ENCODE measurements at regions not wholly inside any gene's neighbourhood (a gene's known extent, or its start where the extent isn't known, plus 50 kb on each side); places are given as distances from the start of the nearest gene placed in this dataset.

- no peak for DNase-seq
These were observed 104.3 kb upstream of the ARL4C start for GRCh38 chr2:234601213-234601612.

- no peak for DNase-seq
These were observed 100.6 kb upstream of the ARL4C start for GRCh38 chr2:234597576-234597861.

- no peak for DNase-seq
These were observed 100.1 kb upstream of the ARL4C start for GRCh38 chr2:234596696-234597575.

GRCh38 chr2:234595829-234596228 lies 98.9 kb upstream of the ARL4C start:
- DNase-seq = no peak

GRCh38 chr2:234594715-234595114 lies 97.8 kb upstream of the ARL4C start:
- DNase-seq = no peak

GRCh38 chr2:234593636-234594035 lies 96.8 kb upstream of the ARL4C start:
- no peak for DNase-seq

- no peak for DNase-seq
These were observed 95.7 kb upstream of the ARL4C start for GRCh38 chr2:234592541-234592940.

GRCh38 chr2:234590076-234590475 lies 93.2 kb upstream of the ARL4C start:
- no peak for DNase-seq

GRCh38 chr2:234588054-234588430 lies 91.2 kb upstream of the ARL4C start:
- DNase-seq = no peak

- DNase-seq = no peak
These were observed 90.6 kb upstream of the ARL4C start for GRCh38 chr2:234587341-234588053.

GRCh38 chr2:234583331-234583730 lies 86.5 kb upstream of the ARL4C start:
- no peak for DNase-seq

- no peak for DNase-seq
These were observed 83.8 kb upstream of the ARL4C start for GRCh38 chr2:234580686-234581085.

- DNase-seq = no peak
These were observed 82.5 kb upstream of the ARL4C start for GRCh38 chr2:234579231-234579962.

- no peak for DNase-seq
These were observed 81.5 kb upstream of the ARL4C start for GRCh38 chr2:234578389-234578788.

GRCh38 chr2:234577191-234577590 lies 80.3 kb upstream of the ARL4C start:
- DNase-seq = no peak

- DNase-seq = no peak
These were observed 74.9 kb upstream of the ARL4C start for GRCh38 chr2:234571620-234572407.

- no peak for DNase-seq
These were observed 73.6 kb upstream of the ARL4C start for GRCh38 chr2:234570476-234570875.

GRCh38 chr2:234569776-234570430 lies 73.0 kb upstream of the ARL4C start:
- no peak for DNase-seq

GRCh38 chr2:234566622-234567021 lies 69.7 kb upstream of the ARL4C start:
- DNase-seq = no peak

- DNase-seq = no peak
These were observed 69.2 kb upstream of the ARL4C start for GRCh38 chr2:234565842-234566619.

GRCh38 chr2:234565201-234565600 lies 68.3 kb upstream of the ARL4C start:
- DNase-seq = no peak
